Neural crest cell (in vitro differentiated cells): ENCODE measurements at regions not wholly inside any gene's neighbourhood (a gene's known extent, or its start where the extent isn't known, plus 50 kb on each side); places are given as distances from the start of the nearest gene placed in this dataset.

Experiments used
- DNase-seq: peaks from one replicate; pipeline ENCODE4 v3.0.0; 2021; ENCODE audit warnings: low read depth, mixed read lengths, low spot score
- H3K27ac Mint-ChIP-seq: one replicate; pipeline ENCODE4 v1.8.0; 2021; ENCODE audit warnings: mild to moderate bottlenecking, mixed read lengths; ENCODE audit not compliant: unreplicated experiment
- H3K27me3 Mint-ChIP-seq: 2 replicates; pipeline ENCODE4 v1.8.0; 2021; ENCODE audit warnings: low read depth, mild to moderate bottlenecking, mixed read lengths
- H3K36me3 Mint-ChIP-seq: 2 replicates; pipeline ENCODE4 v1.8.0; 2021; ENCODE audit warnings: low read depth, mild to moderate bottlenecking, mixed read lengths
- H3K4me1 Mint-ChIP-seq: 2 replicates; pipeline ENCODE4 v1.8.0; 2021; ENCODE audit warnings: mixed read lengths
- H3K4me3 Mint-ChIP-seq: one replicate; pipeline ENCODE4 v1.8.0; 2021; ENCODE audit warnings: mild to moderate bottlenecking, mixed read lengths
- H3K9me3 Mint-ChIP-seq: 2 replicates; pipeline ENCODE4 v1.8.0; 2021; ENCODE audit warnings: mixed read lengths
- CTCF ChIP-seq: fragments of 200-600 bp; sonication (generic); conservative IDR thresholded peaks from 2 replicates; pipeline ENCODE4 v1.5.0; 2021; ENCODE audit warnings: antibody characterized with exemption, mild to moderate bottlenecking

- H3K36me3 Mint-ChIP-seq, result no peaks in the 10 kb centered on the region
- peaks cover 6% of the 10 kb centered on the region for H3K4me1 Mint-ChIP-seq
- no peak for DNase-seq
- no peak overlapping the region for H3K4me3 Mint-ChIP-seq
- no peaks in the 10 kb centered on the region for H3K27me3 Mint-ChIP-seq
- H3K9me3 Mint-ChIP-seq, result peaks cover 5% of the 10 kb centered on the region
- TF ChIP-seq CTCF, result no peak
- no peak overlapping the region for H3K27ac Mint-ChIP-seq
Observed at GRCh38 chr18:55102501-55102900, 143.2 kb upstream of the CCDC68 start.

GRCh38 chr18:55101458-55101824, 142.2 kb upstream of the CCDC68 start:
- Mint-ChIP-seq H3K4me3 (no peak overlapping the region), H3K9me3 (peaks cover 2% of the 10 kb centered on the region), H3K4me1 (peaks cover 10% of the 10 kb centered on the region), H3K36me3 (no peaks in the 10 kb centered on the region), H3K27ac (no peak overlapping the region), H3K27me3 (no peaks in the 10 kb centered on the region)
- no peak for TF ChIP-seq CTCF
- DNase-seq, result no peak

GRCh38 chr18:55100817-55101457, 141.7 kb upstream of the CCDC68 start:
- H3K4me3 Mint-ChIP-seq, result no peak overlapping the region
- peaks cover 14% of the 10 kb centered on the region for H3K4me1 Mint-ChIP-seq
- no peak for TF ChIP-seq CTCF
- DNase-seq, result no peak
- peaks cover 2% of the 10 kb centered on the region for H3K9me3 Mint-ChIP-seq
- no peaks in the 10 kb centered on the region for H3K36me3 Mint-ChIP-seq
- H3K27ac Mint-ChIP-seq, result no peak overlapping the region
- H3K27me3 Mint-ChIP-seq, result no peaks in the 10 kb centered on the region

DNA sequence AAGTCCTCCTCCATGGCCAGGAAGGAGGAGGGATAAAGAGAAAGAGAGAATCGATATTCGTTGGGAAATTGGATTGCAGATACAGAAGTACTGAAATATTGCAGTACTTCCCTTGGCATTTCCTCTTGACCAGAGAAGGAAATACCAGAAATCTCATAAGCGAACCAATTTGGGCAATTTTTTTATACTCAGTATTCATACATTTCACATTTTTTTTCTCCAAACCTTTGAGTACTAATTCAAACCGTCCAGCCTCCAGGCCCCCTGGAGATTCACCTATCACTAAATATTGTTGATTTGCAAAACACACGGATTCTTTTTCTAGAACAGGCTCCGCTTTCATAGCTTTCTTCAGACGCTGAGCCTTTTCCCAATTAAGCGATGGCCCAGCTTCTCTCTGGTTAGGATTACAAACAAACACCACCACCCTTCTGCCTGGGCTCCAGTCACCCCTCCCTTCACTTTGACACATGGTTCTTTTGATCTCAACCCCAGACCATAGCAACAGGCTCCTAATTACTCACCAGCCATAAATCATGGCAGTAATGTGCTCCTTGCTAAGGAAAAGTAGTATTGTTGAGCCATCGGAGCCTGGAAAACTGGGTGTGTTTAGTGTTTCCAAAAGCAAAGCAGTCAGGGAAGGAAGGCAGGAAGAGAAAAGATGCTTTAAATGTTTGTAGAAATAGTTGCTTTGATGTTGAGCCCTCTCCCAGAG, 138.4 kb upstream of the CCDC68 start:
- Mint-ChIP-seq H3K27me3 (no peaks in the 10 kb centered on the region), H3K9me3 (no peaks in the 10 kb centered on the region), H3K27ac (no peak overlapping the region), H3K36me3 (no peaks in the 10 kb centered on the region), H3K4me1 (peaks cover 14% of the 10 kb centered on the region), H3K4me3 (no peak overlapping the region)
- no peak for TF ChIP-seq CTCF
- no peak for DNase-seq

GRCh38 chr18:55096263-55096951, 137.1 kb upstream of the CCDC68 start:
- no peaks in the 10 kb centered on the region for H3K9me3 Mint-ChIP-seq
- no peak overlapping the region for H3K4me3 Mint-ChIP-seq
- peak; percentile 23 for TF ChIP-seq CTCF

More at GRCh38 chr18:55096263-55096951, 137.1 kb upstream of the CCDC68 start:
- H3K4me1 Mint-ChIP-seq, result peaks cover 14% of the 10 kb centered on the region
- H3K27ac Mint-ChIP-seq, result peak overlapping the region; percentile 43
- no peak for DNase-seq
- no peaks in the 10 kb centered on the region for H3K27me3 Mint-ChIP-seq
- no peaks in the 10 kb centered on the region for H3K36me3 Mint-ChIP-seq
